Endothelial cell of umbilical vein (primary cell): ENCODE measurements at regions not wholly inside any gene's neighbourhood (a gene's known extent, or its start where the extent isn't known, plus 50 kb on each side); places are given as distances from the start of the nearest gene placed in this dataset.

Experiments
- CTCF ChIP-seq, 2 donors: IDR thresholded peaks; 1 replicate in 1 of 2; 2 replicates in 1 of 2; pipeline ENCODE4 v1.5.1; 2011; ENCODE audit warnings: low read length in 2 of 2, mild to moderate bottlenecking in 2 of 2, moderate library complexity in 2 of 2, control low read depth in 1 of 2, inconsistent platforms in 1 of 2, low read depth in 1 of 2; ENCODE audit not compliant: insufficient read depth in 1 of 2; ENCODE audit errors: extremely low read depth in 1 of 2
- EZH2 ChIP-seq: IDR thresholded peaks from 2 replicates; pipeline ENCODE4 v1.6.1; 2012; ENCODE audit warnings: borderline replicate concordance, low read depth, mild to moderate bottlenecking, moderate library complexity, low read length, inconsistent platforms; ENCODE audit not compliant: severe bottlenecking
- GATA2 ChIP-seq: IDR thresholded peaks from 2 replicates; pipeline ENCODE4 v1.7.0; 2011; ENCODE audit warnings: low read depth, mild to moderate bottlenecking, moderate library complexity, mixed read lengths, low read length; ENCODE audit not compliant: insufficient read length, insufficient read depth
- POLR2AphosphoS5 ChIP-seq: IDR thresholded peaks from 2 replicates; pipeline ENCODE4 v1.6.1; 2012; ENCODE audit warnings: low read depth, mild to moderate bottlenecking, control low read depth, low read length, moderate library complexity; ENCODE audit not compliant: insufficient read depth

GRCh38 chr13:58313219-58313618 is 681.7 kb downstream of the PCDH17 start:
- TF ChIP-seq CTCF (IDR thresholded peaks at IDR 0.05; ENCODE audit: extremely low read depth in 1 of 2, insufficient read depth in 1 of 2, low read depth in 1 of 2, low read length in 2 of 2) = no peak
- TF ChIP-seq EZH2 = no peak
- no peak for TF ChIP-seq POLR2AphosphoS5
- no peak for TF ChIP-seq GATA2
